Spleen (tissue), 7 donors: ENCODE measurements at regions not wholly inside any gene's neighbourhood (a gene's known extent, or its start where the extent isn't known, plus 50 kb on each side); places are given as distances from the start of the nearest gene placed in this dataset.

ENCODE experiments used
- CTCF ChIP-seq, 11 experiments: fragments of 200-600 bp in 7 of 11; fragments of 450-650 bp in 4 of 11; sonication (generic) in 4 of 11; IDR thresholded peaks in 8 of 11; conservative IDR thresholded peaks in 3 of 11; 1 replicate in 7 of 11; 2 replicates in 4 of 11; pipeline versions ENCODE4 v1.4.0 to v1.8.0; 2016 to 2021; ENCODE audit warnings: antibody characterized with exemption in 11 of 11, inconsistent platforms in 4 of 11, mild to moderate bottlenecking in 1 of 11
- POLR2A ChIP-seq, 3 donors: fragments of 450-650 bp; IDR thresholded peaks; one replicate each; pipeline ENCODE4 v1.5.1; 2017; ENCODE audit warnings: antibody characterized with exemption in 3 of 3, mild to moderate bottlenecking in 1 of 3
- POLR2AphosphoS5 ChIP-seq, 3 donors: sonication (generic); formaldehyde crosslinking; IDR thresholded peaks; one replicate each; pipeline ENCODE4 v1.5.1; 2017; ENCODE audit warnings: antibody characterized with exemption in 3 of 3
- donor health status: DM: no; HTN: no; CAD: no; lungs with moderate emphysema.
- donor health status: DM: no; HTN: no; CAD: no.
- donor health status: DM: no; HTN: no; CAD: no.

DNA sequence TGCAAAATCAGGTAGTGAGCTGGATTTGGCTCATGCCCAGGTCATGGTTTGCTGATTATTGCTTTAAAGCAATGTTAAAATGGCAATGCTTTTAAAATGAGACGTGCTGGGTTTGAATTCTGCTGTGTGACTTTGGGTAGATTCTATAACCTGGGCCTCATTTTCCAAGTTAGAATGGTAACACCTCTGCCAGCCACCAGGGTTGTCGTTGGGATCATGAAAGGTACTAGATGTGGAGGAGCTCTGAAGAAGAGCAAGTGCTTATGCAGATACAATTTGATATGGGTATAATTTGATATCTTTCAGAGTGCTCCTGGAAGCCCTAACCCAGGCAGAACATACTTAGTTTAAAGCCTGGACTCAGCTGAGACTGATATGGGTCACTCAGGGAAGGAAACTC lies 60.0 kb downstream of the EVX1 start:
- no peak for TF ChIP-seq CTCF (IDR thresholded peaks at IDR 0.05 in 8 of 11, conservative IDR thresholded peaks at IDR 0.05 in 3 of 11)
- TF ChIP-seq POLR2A (IDR thresholded peaks at IDR 0.05) = no peak
- TF ChIP-seq POLR2AphosphoS5 (IDR thresholded peaks at IDR 0.05) = no peak
